Thoracic aorta (tissue), 2 donors: ENCODE measurements at regions not wholly inside any gene's neighbourhood (a gene's known extent, or its start where the extent isn't known, plus 50 kb on each side); places are given as distances from the start of the nearest gene placed in this dataset.
"Not testable (repeated sequence)": the region's sequence is repeated elsewhere in the genome, so short reads cannot be mapped to it uniquely, and the experiment has no call there.

Source experiments
- ATAC-seq: fragments of 150-250 bp; one replicate; pipeline ENCODE4 v1.8.0; 2017; ENCODE audit warnings: low read depth; ENCODE audit not compliant: insufficient number of reproducible peaks, low FRiP score
- DNase-seq: peaks from one replicate; pipeline ENCODE4 v3.0.0-alpha.2; 2020; ENCODE audit warnings: low spot score
- H3K27ac ChIP-seq, 2 donors: fragments of 200-600 bp; sonication (generic); 1 replicate in 1 of 2; 2 replicates in 1 of 2; pipeline ENCODE4 v1.5.1; 2016; ENCODE audit warnings: mild to moderate bottlenecking in 2 of 2, moderate library complexity in 2 of 2
- H3K27me3 ChIP-seq: fragments of 200-600 bp; sonication (generic); replicated peaks from 2 replicates; pipeline ENCODE4 v1.6.0; 2016; ENCODE audit warnings: mild to moderate bottlenecking; ENCODE audit not compliant: insufficient read depth
- H3K36me3 ChIP-seq: fragments of 200-600 bp; sonication (generic); one replicate; pipeline ENCODE4 v1.5.1; 2016
- H3K4me1 ChIP-seq, 2 donors: fragments of 200-600 bp; sonication (generic); 1 replicate in 1 of 2; 2 replicates in 1 of 2; pipeline versions ENCODE4 v1.5.1 to v1.6.0; 2016; ENCODE audit warnings: low read depth in 2 of 2, mild to moderate bottlenecking in 1 of 2; ENCODE audit not compliant: control insufficient read depth in 1 of 2
- H3K4me3 ChIP-seq: fragments of 200-600 bp; sonication (generic); 2 replicates; pipeline ENCODE4 v1.5.1; 2016; ENCODE audit warnings: mild to moderate bottlenecking
- H3K9me3 ChIP-seq: fragments of 200-600 bp; sonication (generic); 2 replicates; pipeline ENCODE4 v1.5.1; 2016
- CTCF ChIP-seq: fragments of 200-600 bp; sonication (generic); IDR thresholded peaks from one replicate; pipeline ENCODE4 v1.5.1; 2019; ENCODE audit warnings: antibody characterized with exemption

- Histone ChIP-seq H3K27ac (no peak overlapping the region), H3K9me3 (no peaks in the 10 kb centered on the region), H3K27me3 (no peaks in the 10 kb centered on the region), H3K4me3 (no peak overlapping the region), H3K36me3 (no peaks in the 10 kb centered on the region), H3K4me1 (no peaks in the 10 kb centered on the region)
- no peak for TF ChIP-seq CTCF
- DNase-seq: no peak
- no peak for ATAC-seq
Observed at GRCh38 chr9:74066128-74066527, 431.0 kb upstream of the RORB start.

GRCh38 chr9:74066605-74067004, 430.5 kb upstream of the RORB start:
- no peaks in the 10 kb centered on the region for H3K27me3 ChIP-seq
- TF ChIP-seq CTCF: no peak

GRCh38 chr9:74071502-74071901, 425.6 kb upstream of the RORB start:
- H3K27me3 ChIP-seq: no peaks in the 10 kb centered on the region
- ATAC-seq (no peak), DNase-seq (no peak)
- H3K36me3 ChIP-seq: no peaks in the 10 kb centered on the region
- H3K4me1 ChIP-seq: no peaks in the 10 kb centered on the region
- H3K27ac ChIP-seq: no peak overlapping the region
- H3K4me3 ChIP-seq: no peak overlapping the region
- no peak for TF ChIP-seq CTCF
- H3K9me3 ChIP-seq: no peaks in the 10 kb centered on the region

More at GRCh38 chr9:74066605-74067004, 430.5 kb upstream of the RORB start:
- no peaks in the 10 kb centered on the region for H3K4me1 ChIP-seq
- no peak overlapping the region for H3K4me3 ChIP-seq
- ATAC-seq (no peak), DNase-seq (no peak)
- no peaks in the 10 kb centered on the region for H3K9me3 ChIP-seq
- H3K27ac ChIP-seq: no peak overlapping the region
- no peaks in the 10 kb centered on the region for H3K36me3 ChIP-seq

- no peak for ATAC-seq
- Histone ChIP-seq H3K27ac (no peak overlapping the region), H3K27me3 (no peaks in the 10 kb centered on the region), H3K36me3 (no peaks in the 10 kb centered on the region), H3K4me3 (no peak overlapping the region), H3K9me3 (peaks cover 2% of the 10 kb centered on the region), H3K4me1 (no peaks in the 10 kb centered on the region)
- DNase-seq: no peak
- TF ChIP-seq CTCF: no peak
Observed at GRCh38 chr9:74073897-74074296, 423.2 kb upstream of the RORB start.

- DNase-seq: no peak
- no peak for ATAC-seq
- Histone ChIP-seq H3K9me3 (peaks cover 3% of the 10 kb centered on the region), H3K27me3 (no peaks in the 10 kb centered on the region), H3K27ac (no peak overlapping the region), H3K4me3 (no peak overlapping the region), H3K4me1 (no peaks in the 10 kb centered on the region), H3K36me3 (no peaks in the 10 kb centered on the region)
- no peak for TF ChIP-seq CTCF
Observed at GRCh38 chr9:74078647-74079046, 418.5 kb upstream of the RORB start.

- not testable (repeated sequence) for H3K27me3 ChIP-seq, H3K4me1 ChIP-seq, H3K4me3 ChIP-seq, DNase-seq, ATAC-seq, H3K36me3 ChIP-seq, H3K27ac ChIP-seq, H3K9me3 ChIP-seq
Observed at GRCh38 chr9:74080652-74081051, 416.5 kb upstream of the RORB start.
